IMR-90 (cell line): ENCODE measurements at regions not wholly inside any gene's neighbourhood (a gene's known extent, or its start where the extent isn't known, plus 50 kb on each side); places are given as distances from the start of the nearest gene placed in this dataset.

Experiments used
- ATAC-seq: fragments of 200-7000 bp; cut with Tn5 transposase; 2 replicates; pipeline ENCODE4 v1.9.1; 2020; ENCODE audit warnings: low read depth, mild to moderate bottlenecking, moderate library complexity
- BruUV-seq: library from RNA; stranded (reverse); fragments of 400-500 nt; replicated peaks from 2 replicates; lab custom pipeline; 2021; lab: Mats Ljungman, UMichigan
- CTCF ChIA-PET: fragments of 300-600 bp; formaldehyde crosslinking; extraction: SDS; loops from one replicate; lab custom pipeline; 2021; ENCODE audit warnings: antibody characterized with exemption; lab: Yijun Ruan, JAX
- POLR2A ChIA-PET: fragments of 300-600 bp; sonication (Branson Sonifier 250); formaldehyde crosslinking; loops from one replicate; lab custom pipeline; 2022; ENCODE audit warnings: antibody characterized with exemption; ENCODE audit not compliant: unreplicated experiment; lab: Charles Lee
- DNase-seq: peaks from one replicate; pipeline ENCODE4 v3.0.0; 2013
- H2AFZ ChIP-seq: replicated peaks from 2 replicates; pipeline ENCODE3; 2013; ENCODE audit warnings: low read length, mild to moderate bottlenecking; ENCODE audit not compliant: poor library complexity
- H2AK5ac ChIP-seq: 2 replicates; pipeline ENCODE4 v1.6.1; 2013; ENCODE audit warnings: low read depth, low read length, inconsistent platforms
- H2AK9ac ChIP-seq: replicated peaks from 2 replicates; pipeline ENCODE3; 2013; ENCODE audit warnings: mild to moderate bottlenecking, low read depth, low read length, moderate library complexity; ENCODE audit not compliant: poor library complexity
- H2BK120ac ChIP-seq: 2 replicates; pipeline ENCODE4 v1.6.1; 2013; ENCODE audit warnings: low read depth, low read length, inconsistent platforms
- H2BK15ac ChIP-seq: 3 replicates; pipeline ENCODE4 v1.6.1; 2013; ENCODE audit warnings: low read depth, low read length, inconsistent platforms
- H2BK20ac ChIP-seq: 2 replicates; pipeline ENCODE4 v1.6.1; 2013; ENCODE audit warnings: low read depth, mild to moderate bottlenecking, inconsistent platforms, low read length, moderate library complexity
- H2BK5ac ChIP-seq: 2 replicates; pipeline ENCODE4 v1.6.1; 2013; ENCODE audit warnings: mild to moderate bottlenecking, low read depth, low read length, inconsistent platforms; ENCODE audit not compliant: poor library complexity, severe bottlenecking
- H3K14ac ChIP-seq: replicated peaks from 2 replicates; pipeline ENCODE4 v1.6.1; 2013; ENCODE audit warnings: low read depth, low read length, inconsistent platforms
- H3K18ac ChIP-seq: 2 replicates; pipeline ENCODE4 v1.6.1; 2013; ENCODE audit warnings: low read depth, low read length, control low read depth
- H3K23ac ChIP-seq: 2 replicates; pipeline ENCODE4 v1.6.1; 2013; ENCODE audit warnings: low read depth, low read length, inconsistent platforms
- H3K27ac ChIP-seq: 2 replicates; pipeline ENCODE4 v1.5.1; 2013; ENCODE audit warnings: mild to moderate bottlenecking, control low read depth, low read length; ENCODE audit not compliant: insufficient read depth
- H3K27me3 ChIP-seq: 2 replicates; pipeline ENCODE4 v1.6.1; 2013; ENCODE audit warnings: low read length; ENCODE audit not compliant: control insufficient read depth, insufficient read depth
- H3K36me3 ChIP-seq: 2 replicates; pipeline ENCODE4 v1.6.1; 2013; ENCODE audit warnings: low read length, mixed read lengths; ENCODE audit not compliant: control insufficient read depth, insufficient read depth
- H3K4ac ChIP-seq: 2 replicates; pipeline ENCODE4 v1.6.1; 2013; ENCODE audit warnings: low read depth, low read length, inconsistent platforms
- H3K4me1 ChIP-seq: 2 replicates; pipeline ENCODE4 v1.6.1; 2013; ENCODE audit warnings: low read length, mixed read lengths; ENCODE audit not compliant: control insufficient read depth, insufficient read depth
- H3K4me2 ChIP-seq: 2 replicates; pipeline ENCODE4 v1.6.1; 2013; ENCODE audit warnings: low read depth, mild to moderate bottlenecking, control low read depth, low read length, moderate library complexity
- H3K4me3 ChIP-seq: 2 replicates; pipeline ENCODE4 v1.5.1; 2013; ENCODE audit warnings: low read depth, mild to moderate bottlenecking, control low read depth, low read length, moderate library complexity; ENCODE audit not compliant: insufficient read depth
- H3K56ac ChIP-seq: 2 replicates; pipeline ENCODE4 v1.6.1; 2013; ENCODE audit warnings: low read length, inconsistent platforms; ENCODE audit not compliant: insufficient read depth; ENCODE audit errors: extremely low read depth
- H3K79me1 ChIP-seq, 2 experiments: 2 replicates each; pipeline ENCODE4 v1.6.1; 2013; ENCODE audit warnings: low read length in 2 of 2, inconsistent platforms in 1 of 2, low read depth in 1 of 2
- H3K9ac ChIP-seq: 2 replicates; pipeline ENCODE4 v1.6.1; 2013; ENCODE audit warnings: low read depth, low read length, control low read depth
- H3K9me1 ChIP-seq: 2 replicates; pipeline ENCODE4 v1.6.1; 2013; ENCODE audit warnings: low read length, inconsistent platforms; ENCODE audit not compliant: insufficient read depth
- H3K9me3 ChIP-seq: 2 replicates; pipeline ENCODE4 v1.6.1; 2013; ENCODE audit warnings: low read length; ENCODE audit not compliant: control insufficient read depth, insufficient read depth
- H4K20me1 ChIP-seq: 2 replicates; pipeline ENCODE4 v1.6.1; 2013; ENCODE audit warnings: low read length, inconsistent platforms; ENCODE audit not compliant: insufficient read depth
- H4K5ac ChIP-seq: 2 replicates; pipeline ENCODE4 v1.6.1; 2013; ENCODE audit warnings: mild to moderate bottlenecking, low read depth, low read length, control low read depth
- H4K8ac ChIP-seq, 2 experiments: 2 replicates each; pipeline ENCODE4 v1.6.1; 2013; ENCODE audit warnings: low read depth in 2 of 2, low read length in 2 of 2, control low read depth in 1 of 2, inconsistent platforms in 1 of 2
- H4K91ac ChIP-seq: 2 replicates; pipeline ENCODE4 v1.6.1; 2013; ENCODE audit warnings: low read depth, low read length, inconsistent platforms; ENCODE audit not compliant: insufficient read depth
- BHLHE40 ChIP-seq: fragments of 150-350 bp; IDR thresholded peaks from 2 replicates; pipeline ENCODE4 v1.6.1; 2016; ENCODE audit warnings: mild to moderate bottlenecking, low read depth, low read length
- CEBPB ChIP-seq: IDR thresholded peaks from 2 replicates; pipeline ENCODE4 v1.6.1; 2012; ENCODE audit warnings: low read depth, low read length, improper control_type of control experiment
- CHD1 ChIP-seq: IDR thresholded peaks from 2 replicates; pipeline ENCODE4 v1.6.1; 2012; ENCODE audit warnings: low read depth, low read length, improper control_type of control experiment
- ELK1 ChIP-seq: fragments of 150-350 bp; IDR thresholded peaks from 2 replicates; pipeline ENCODE4 v1.6.1; 2016; ENCODE audit warnings: low read depth, mild to moderate bottlenecking, low read length, moderate library complexity, borderline replicate concordance
- FOS ChIP-seq: fragments of 150-350 bp; IDR thresholded peaks from 2 replicates; pipeline ENCODE4 v1.6.1; 2016; ENCODE audit warnings: low read depth, low read length
- MAFK ChIP-seq: IDR thresholded peaks from 2 replicates; pipeline ENCODE4 v1.6.1; 2012; ENCODE audit warnings: low read depth, low read length, improper control_type of control experiment
- MAZ ChIP-seq: IDR thresholded peaks from 2 replicates; pipeline ENCODE4 v1.6.1; 2012; ENCODE audit warnings: low read depth, mild to moderate bottlenecking, low read length, improper control_type of control experiment, moderate library complexity, borderline replicate concordance
- MXI1 ChIP-seq: IDR thresholded peaks from 2 replicates; pipeline ENCODE4 v1.6.1; 2012; ENCODE audit warnings: low read depth, mild to moderate bottlenecking, low read length, moderate library complexity, borderline replicate concordance
- NFE2L2 ChIP-seq: fragments of 150-350 bp; IDR thresholded peaks from 2 replicates; pipeline ENCODE4 v1.6.1; 2016; ENCODE audit warnings: low read depth, mild to moderate bottlenecking, low read length
- POLR2A ChIP-seq: IDR thresholded peaks from 2 replicates; pipeline ENCODE4 v1.6.1; 2012; ENCODE audit warnings: mild to moderate bottlenecking, low read depth, low read length
- RAD21 ChIP-seq: IDR thresholded peaks from 2 replicates; pipeline ENCODE4 v1.6.1; 2012; ENCODE audit warnings: low read length, improper control_type of control experiment
- RCOR1 ChIP-seq: IDR thresholded peaks from 2 replicates; pipeline ENCODE4 v1.6.1; 2012; ENCODE audit warnings: mild to moderate bottlenecking, low read length, improper control_type of control experiment; ENCODE audit not compliant: insufficient replicate concordance
- RFX5 ChIP-seq: IDR thresholded peaks from 2 replicates; pipeline ENCODE4 v1.8.0; 2012; ENCODE audit warnings: low read depth, mild to moderate bottlenecking, low read length, moderate library complexity
- SMC3 ChIP-seq: fragments of 150-350 bp; IDR thresholded peaks from 2 replicates; pipeline ENCODE4 v1.6.1; 2016; ENCODE audit warnings: low read depth, mild to moderate bottlenecking, antibody characterized with exemption, low read length, moderate library complexity
- WGBS, 2 experiments: methylation state at CpG; one replicate each; pipeline versions ENCODE4 v1.1.5 to v1.1.7; 2013; ENCODE audit warnings: missing lambda C conversion rate in 2 of 2; ENCODE audit not compliant: insufficient read length in 1 of 2; ENCODE audit errors: extremely low coverage in 2 of 2; 5-methylcytosine and 5-hydroxymethylcytosine counted together
- dilution Hi-C: fragments of 300-500 bp; cut with HindIII; formaldehyde crosslinking; loops from one replicate; pipeline ENCODE4 v1.14.3; 2018; ENCODE audit warnings: low sequenced_read_pairs; ENCODE audit not compliant: unreplicated experiment
- in situ Hi-C: fragments of 300-500 bp; cut with MboI; formaldehyde crosslinking; loops from 3 replicates; pipeline ENCODE4 v1.14.3; 2019; ENCODE audit warnings: low sequenced_read_pairs, inconsistent platforms, mixed read lengths
- intact Hi-C: fragments of 100-400 bp; cut with micrococcal nuclease; formaldehyde crosslinking; loops from 2 replicates; pipeline ENCODE4 v1.10.0; 2022
- TF ChIP-seq, protein P1 (sequence below): conservative IDR thresholded peaks from 2 replicates; pipeline ENCODE4 v1.5.1; 2012; ENCODE audit warnings: mild to moderate bottlenecking, low read depth, low read length, improper control_type of control experiment
- TF ChIP-seq, protein P2 (sequence below): fragments of 150-350 bp; IDR thresholded peaks from 2 replicates; pipeline ENCODE4 v1.6.1; 2017; ENCODE audit warnings: mild to moderate bottlenecking, antibody characterized with exemption, low read length, low read depth

DNA sequence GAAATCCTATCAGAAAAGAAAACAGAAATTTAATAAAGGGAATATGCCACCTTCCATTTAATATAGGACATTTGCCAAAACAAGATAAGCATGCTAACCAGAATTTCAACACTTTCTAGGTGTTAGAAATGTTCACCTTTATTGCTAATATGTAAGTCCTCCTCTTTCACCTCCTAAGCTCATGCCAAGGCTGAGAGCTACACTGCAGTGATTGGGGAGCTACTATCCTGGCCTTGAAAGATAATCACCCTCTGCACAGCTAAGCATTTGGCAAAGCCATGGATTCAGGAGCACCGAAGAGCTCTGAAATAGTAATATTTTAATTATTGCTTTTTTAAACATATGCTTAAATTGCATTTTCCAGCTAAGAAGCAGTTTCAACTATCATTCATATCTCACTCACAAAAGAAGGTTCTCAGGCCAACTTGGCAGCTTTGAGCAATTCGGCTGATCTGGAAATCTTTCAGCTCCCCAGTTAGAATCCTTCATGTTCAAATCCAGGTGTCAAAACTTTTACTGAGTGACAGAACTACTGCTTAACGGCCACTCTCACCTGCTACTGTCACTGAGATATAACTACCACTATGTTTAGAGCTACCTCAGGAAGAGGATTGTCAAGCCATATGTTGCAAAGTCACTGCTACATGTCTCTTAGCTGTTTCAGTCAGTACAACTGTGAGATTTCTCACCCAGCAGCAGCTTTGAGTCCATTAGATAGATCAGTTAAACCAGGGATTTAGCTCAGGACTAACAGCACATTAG is 302.0 kb downstream of the NFIB start:
- intact Hi-C loops: no loop called here
- 71% methylated on average over 1 of the region's 3 CpGs; no CpG with 5 or more reads in 1 of the 2 experiments for WGBS, 2 experiments
- Histone ChIP-seq H3K27me3 (peaks cover 1% of the 10 kb centered on the region; the same call in 1 of the 2 replicates), H4K91ac (no peak overlapping the region), H2BK5ac (no peak overlapping the region), H2BK15ac (no peak overlapping the region), H2AK5ac (no peak overlapping the region), H3K9ac (no peak overlapping the region), H3K4me1 (no peaks in the 10 kb centered on the region), H3K4me3 (no peak overlapping the region), H3K9me1 (no peaks in the 10 kb centered on the region), H3K18ac (no peak overlapping the region), H4K20me1 (no peaks in the 10 kb centered on the region), H3K4me2 (no peak overlapping the region), H3K27ac (no peak overlapping the region), H3K79me1 (no peaks in the 10 kb centered on the region), H2AK9ac (no peak overlapping the region), H2BK120ac (no peak overlapping the region), H4K5ac (no peak overlapping the region), H3K23ac (no peak overlapping the region), H3K56ac (no peak overlapping the region), H2AFZ (no peak overlapping the region), H3K36me3 (no peaks in the 10 kb centered on the region), H3K14ac (no peak overlapping the region), H3K9me3 (no peaks in the 10 kb centered on the region), H4K8ac (no peak overlapping the region), H3K4ac (no peak overlapping the region), H2BK20ac (no peak overlapping the region)
- TF ChIP-seq FOS (no peak), RFX5 (no peak), MXI1 (no peak), MAZ (no peak), MAFK (no peak), SMC3 (no peak), ELK1 (no peak), RCOR1 (no peak), RAD21 (no peak), POLR2A (no peak), CEBPB (no peak), NFE2L2 (no peak), CHD1 (no peak), BHLHE40 (no peak)
- TF ChIP-seq, protein P1, sequence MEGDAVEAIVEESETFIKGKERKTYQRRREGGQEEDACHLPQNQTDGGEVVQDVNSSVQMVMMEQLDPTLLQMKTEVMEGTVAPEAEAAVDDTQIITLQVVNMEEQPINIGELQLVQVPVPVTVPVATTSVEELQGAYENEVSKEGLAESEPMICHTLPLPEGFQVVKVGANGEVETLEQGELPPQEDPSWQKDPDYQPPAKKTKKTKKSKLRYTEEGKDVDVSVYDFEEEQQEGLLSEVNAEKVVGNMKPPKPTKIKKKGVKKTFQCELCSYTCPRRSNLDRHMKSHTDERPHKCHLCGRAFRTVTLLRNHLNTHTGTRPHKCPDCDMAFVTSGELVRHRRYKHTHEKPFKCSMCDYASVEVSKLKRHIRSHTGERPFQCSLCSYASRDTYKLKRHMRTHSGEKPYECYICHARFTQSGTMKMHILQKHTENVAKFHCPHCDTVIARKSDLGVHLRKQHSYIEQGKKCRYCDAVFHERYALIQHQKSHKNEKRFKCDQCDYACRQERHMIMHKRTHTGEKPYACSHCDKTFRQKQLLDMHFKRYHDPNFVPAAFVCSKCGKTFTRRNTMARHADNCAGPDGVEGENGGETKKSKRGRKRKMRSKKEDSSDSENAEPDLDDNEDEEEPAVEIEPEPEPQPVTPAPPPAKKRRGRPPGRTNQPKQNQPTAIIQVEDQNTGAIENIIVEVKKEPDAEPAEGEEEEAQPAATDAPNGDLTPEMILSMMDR: no peak
- TF ChIP-seq, protein P2, sequence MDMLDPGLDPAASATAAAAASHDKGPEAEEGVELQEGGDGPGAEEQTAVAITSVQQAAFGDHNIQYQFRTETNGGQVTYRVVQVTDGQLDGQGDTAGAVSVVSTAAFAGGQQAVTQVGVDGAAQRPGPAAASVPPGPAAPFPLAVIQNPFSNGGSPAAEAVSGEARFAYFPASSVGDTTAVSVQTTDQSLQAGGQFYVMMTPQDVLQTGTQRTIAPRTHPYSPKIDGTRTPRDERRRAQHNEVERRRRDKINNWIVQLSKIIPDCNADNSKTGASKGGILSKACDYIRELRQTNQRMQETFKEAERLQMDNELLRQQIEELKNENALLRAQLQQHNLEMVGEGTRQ: no peak
- BruUV-seq: no TSS peak
- dilution Hi-C loops: no loop called here
- in situ Hi-C loops: no loop called here
- ChIA-PET CTCF (no interaction called here), POLR2A (no interaction called here)
- ATAC-seq (no peak), DNase-seq (no peak)
